GM18498 (cell line): ENCODE measurements at regions not wholly inside any gene's neighbourhood (a gene's known extent, or its start where the extent isn't known, plus 50 kb on each side); places are given as distances from the start of the nearest gene placed in this dataset.
"Not testable (repeated sequence)": the region's sequence is repeated elsewhere in the genome, so short reads cannot be mapped to it uniquely, and the experiment has no call there.

ENCODE experiments used
- ATAC-seq: cut with Tn5 transposase; IDR thresholded peaks from one replicate; pipeline ENCODE4 v1.9.1; 2021; ENCODE audit warnings: mild to moderate bottlenecking, moderate library complexity; ENCODE audit not compliant: unreplicated experiment

- ATAC-seq: not testable (repeated sequence)
These were observed 54.0 kb upstream of the WWC2 start for GRCh38 chr4:183044924-183045640.

GRCh38 chr4:183038436-183038835, 60.6 kb upstream of the WWC2 start:
- no peak for ATAC-seq

GRCh38 chr4:183035726-183036415, 63.2 kb upstream of the WWC2 start:
- no peak for ATAC-seq

- ATAC-seq: no peak
These were observed 63.8 kb upstream of the WWC2 start for GRCh38 chr4:183035256-183035655.

- no peak for ATAC-seq
These were observed 68.2 kb upstream of the WWC2 start for GRCh38 chr4:183030823-183031222.

GRCh38 chr4:183030309-183030708, 68.7 kb upstream of the WWC2 start:
- ATAC-seq: no peak

GRCh38 chr4:183029365-183029764, 69.7 kb upstream of the WWC2 start:
- ATAC-seq: no peak

GRCh38 chr4:183026701-183027100, 72.4 kb upstream of the WWC2 start:
- no peak for ATAC-seq

- no peak for ATAC-seq
These were observed 76.4 kb upstream of the WWC2 start for GRCh38 chr4:183022617-183023016.

GRCh38 chr4:183017962-183018361, 81.1 kb upstream of the WWC2 start:
- no peak for ATAC-seq

- ATAC-seq: no peak
These were observed 84.5 kb upstream of the WWC2 start for GRCh38 chr4:183014361-183015084.

- ATAC-seq: no peak
These were observed 85.4 kb upstream of the WWC2 start for GRCh38 chr4:183013730-183014002.

- no peak for ATAC-seq
These were observed 86.0 kb upstream of the WWC2 start for GRCh38 chr4:183012879-183013729.

- ATAC-seq: no peak
These were observed 87.7 kb upstream of the WWC2 start for GRCh38 chr4:183011213-183011907.

GRCh38 chr4:183008492-183008891, 90.6 kb upstream of the WWC2 start:
- no peak for ATAC-seq

GRCh38 chr4:183004370-183004769, 87.2 kb upstream of the DCTD start:
- not testable (repeated sequence) for ATAC-seq

GRCh38 chr4:182994171-182994570, 77.0 kb upstream of the DCTD start:
- ATAC-seq: no peak

GRCh38 chr4:182978152-182978827, 61.1 kb upstream of the DCTD start:
- ATAC-seq: peak; percentile 80

GRCh38 chr4:182975806-182976205, 58.6 kb upstream of the DCTD start:
- peak; percentile 51 for ATAC-seq

- no peak for ATAC-seq
These were observed 56.8 kb upstream of the DCTD start for GRCh38 chr4:182973941-182974340.
